Right lobe of liver (tissue), 4 donors: ENCODE measurements at regions not wholly inside any gene's neighbourhood (a gene's known extent, or its start where the extent isn't known, plus 50 kb on each side); places are given as distances from the start of the nearest gene placed in this dataset.

Source experiments
- CTCF ChIP-seq, 4 donors: fragments of 200-600 bp in 3 of 4; fragments of 450-650 bp in 1 of 4; IDR thresholded peaks; one replicate each; pipeline versions ENCODE4 v1.5.1 to v1.8.0; 2016 to 2022; ENCODE audit warnings: antibody characterized with exemption in 4 of 4, mild to moderate bottlenecking in 2 of 4
- POLR2A ChIP-seq: fragments of 450-650 bp; IDR thresholded peaks from one replicate; pipeline ENCODE4 v1.6.1; 2017; ENCODE audit warnings: antibody characterized with exemption, mild to moderate bottlenecking
- donor health status: DM: no; HTN: no; CAD: no.
- donor health status: DM: no; HTN: no; CAD: no.
- donor health status: DM: no; HTN: yes; CAD: no.

GRCh38 chr10:123522702-123523312 is 143.3 kb upstream of the GPR26 start:
- TF ChIP-seq CTCF (IDR thresholded peaks at IDR 0.05), result no peak
- TF ChIP-seq POLR2A, result no peak
